ENCODE measurements at regions not wholly inside any gene's neighbourhood (a gene's known extent, or its start where the extent isn't known, plus 50 kb on each side); places are given as distances from the start of the nearest gene placed in this dataset.

DNA sequence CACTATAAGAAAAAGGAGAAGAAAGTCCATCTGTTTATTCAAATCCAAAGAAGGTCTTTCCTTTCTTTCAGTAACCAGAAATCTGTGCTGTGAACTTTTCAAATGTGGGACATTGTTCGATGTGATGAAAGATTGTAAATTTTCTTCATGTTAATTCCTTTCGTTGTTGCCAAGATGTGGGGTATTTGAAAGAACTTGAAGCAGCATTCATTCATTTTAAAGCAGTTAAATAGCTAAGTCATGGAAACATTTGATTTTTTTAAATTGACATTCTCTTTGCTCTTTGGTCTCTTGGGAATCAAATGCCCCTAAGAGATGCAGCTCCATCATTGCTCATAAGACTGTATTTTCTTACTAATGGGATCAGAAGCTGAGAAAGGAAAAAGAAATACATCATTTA, 93.7 kb upstream of the EHBP1 start:
- TF ChIP-seq, protein P1, sequence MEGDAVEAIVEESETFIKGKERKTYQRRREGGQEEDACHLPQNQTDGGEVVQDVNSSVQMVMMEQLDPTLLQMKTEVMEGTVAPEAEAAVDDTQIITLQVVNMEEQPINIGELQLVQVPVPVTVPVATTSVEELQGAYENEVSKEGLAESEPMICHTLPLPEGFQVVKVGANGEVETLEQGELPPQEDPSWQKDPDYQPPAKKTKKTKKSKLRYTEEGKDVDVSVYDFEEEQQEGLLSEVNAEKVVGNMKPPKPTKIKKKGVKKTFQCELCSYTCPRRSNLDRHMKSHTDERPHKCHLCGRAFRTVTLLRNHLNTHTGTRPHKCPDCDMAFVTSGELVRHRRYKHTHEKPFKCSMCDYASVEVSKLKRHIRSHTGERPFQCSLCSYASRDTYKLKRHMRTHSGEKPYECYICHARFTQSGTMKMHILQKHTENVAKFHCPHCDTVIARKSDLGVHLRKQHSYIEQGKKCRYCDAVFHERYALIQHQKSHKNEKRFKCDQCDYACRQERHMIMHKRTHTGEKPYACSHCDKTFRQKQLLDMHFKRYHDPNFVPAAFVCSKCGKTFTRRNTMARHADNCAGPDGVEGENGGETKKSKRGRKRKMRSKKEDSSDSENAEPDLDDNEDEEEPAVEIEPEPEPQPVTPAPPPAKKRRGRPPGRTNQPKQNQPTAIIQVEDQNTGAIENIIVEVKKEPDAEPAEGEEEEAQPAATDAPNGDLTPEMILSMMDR (conservative IDR thresholded peaks at IDR 0.05 in 1 of 2, IDR thresholded peaks at IDR 0.05 in 1 of 2; ENCODE audit: extremely low read depth in 1 of 2, insufficient read depth in 1 of 2, low read depth in 1 of 2, low read length in 2 of 2) = no peak
- no peak for TF ChIP-seq EZH2 (IDR thresholded peaks at IDR 0.05; ENCODE audit: borderline replicate concordance, low read length)

Measured in mammary epithelial cell (primary cell).